ENCODE measurements at regions not wholly inside any gene's neighbourhood (a gene's known extent, or its start where the extent isn't known, plus 50 kb on each side); places are given as distances from the start of the nearest gene placed in this dataset.
"Not testable (repeated sequence)": the region's sequence is repeated elsewhere in the genome, so short reads cannot be mapped to it uniquely, and the experiment has no call there.

GRCh38 chr9:12416716-12417115, 276.5 kb upstream of the TYRP1 start:
- no peak for DNase-seq (ENCODE audit: low spot score)

- DNase-seq (ENCODE audit: low spot score) = no peak
Measured at GRCh38 chr9:12424243-12424642, 268.9 kb upstream of the TYRP1 start.

DNA sequence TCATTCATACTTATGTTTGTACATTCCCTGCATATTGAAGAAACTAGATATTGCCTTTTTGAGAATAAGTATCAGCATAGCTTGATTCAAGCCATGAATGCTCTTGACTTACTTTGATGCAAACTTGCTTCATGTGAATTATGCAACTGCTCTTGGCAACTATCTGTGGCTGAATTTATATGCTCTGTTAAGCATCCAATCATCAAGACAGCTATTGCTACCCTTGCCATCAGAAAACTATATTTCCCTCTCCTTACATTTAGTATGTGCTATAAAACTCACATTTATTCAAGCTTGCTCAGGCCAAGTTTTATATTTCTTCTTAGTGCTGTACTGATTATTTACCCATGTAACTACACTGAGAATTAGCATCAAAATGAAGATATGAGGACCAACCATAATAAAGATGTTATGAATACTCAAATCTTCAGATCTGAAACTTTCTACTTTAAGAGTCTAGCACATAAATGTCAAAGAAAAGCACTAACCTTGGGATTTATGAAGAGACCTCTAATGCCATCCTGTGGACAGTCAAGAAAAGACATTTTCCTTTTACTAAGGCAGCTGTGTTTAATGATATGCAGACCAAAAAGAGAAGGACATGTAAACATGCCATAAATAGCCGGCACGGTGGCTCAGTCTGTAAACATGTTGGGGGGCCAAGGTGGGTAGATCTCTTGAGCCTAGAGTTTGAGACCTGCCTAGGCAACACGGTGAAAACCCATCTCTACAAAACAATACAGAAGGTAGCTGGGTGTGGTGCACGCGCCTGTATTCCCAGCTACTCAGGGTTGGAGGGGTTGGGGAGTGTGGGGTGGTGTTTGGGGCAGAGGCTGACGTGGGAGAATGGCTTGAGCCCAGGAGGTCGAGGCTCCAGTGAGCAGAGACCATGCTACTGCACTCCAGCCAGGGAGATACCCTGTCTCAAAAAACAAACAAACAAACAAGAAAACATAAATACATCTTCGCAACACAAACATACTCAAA, 267.0 kb upstream of the TYRP1 start:
- DNase-seq (ENCODE audit: low spot score) = no peak

GRCh38 chr9:12439267-12439666, 253.9 kb upstream of the TYRP1 start:
- no peak for DNase-seq (ENCODE audit: low spot score)

DNA sequence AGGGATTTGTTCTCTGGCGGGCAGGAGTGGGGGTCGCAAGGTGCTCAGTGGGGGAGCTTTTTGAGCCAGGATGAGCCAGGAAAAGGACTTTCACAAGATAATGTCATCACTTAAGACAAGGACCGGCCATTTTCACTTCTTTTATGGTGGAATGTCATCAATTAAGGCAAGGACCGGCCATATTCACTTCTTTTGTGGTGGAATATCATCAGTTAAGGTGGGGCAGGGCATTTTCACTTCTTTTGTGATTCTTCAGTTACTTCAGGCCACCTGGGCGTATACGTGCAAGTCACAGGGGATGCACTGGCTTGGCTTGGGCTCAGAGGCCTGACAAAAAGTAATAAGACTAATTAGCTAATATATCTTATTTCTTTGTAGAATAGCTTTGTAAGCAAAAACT, 252.1 kb upstream of the TYRP1 start:
- DNase-seq (ENCODE audit: low spot score) = not testable (repeated sequence)

- DNase-seq (ENCODE audit: low spot score) = no peak
Measured at GRCh38 chr9:12441506-12441905, 251.7 kb upstream of the TYRP1 start.

DNA sequence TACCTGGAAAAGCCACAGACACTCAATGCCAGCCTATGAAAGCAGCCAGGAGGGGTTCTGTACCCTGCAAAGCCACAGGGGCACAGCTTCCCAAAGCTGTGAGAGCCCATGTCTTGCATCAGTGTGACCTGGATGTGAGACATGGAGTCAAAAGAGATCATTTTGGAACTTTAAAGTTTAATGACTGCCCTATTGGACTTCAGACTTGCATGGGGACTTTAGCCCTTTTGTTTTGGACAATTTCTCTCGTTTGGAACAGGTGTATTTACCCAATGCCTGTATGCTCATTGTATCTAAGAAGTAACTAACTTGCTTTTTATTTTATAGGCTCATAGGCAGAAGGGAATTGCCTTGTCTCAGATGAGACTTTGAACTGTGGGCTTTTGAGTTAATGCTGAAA, 244.9 kb upstream of the TYRP1 start:
- no peak for DNase-seq (ENCODE audit: low spot score)

DNA sequence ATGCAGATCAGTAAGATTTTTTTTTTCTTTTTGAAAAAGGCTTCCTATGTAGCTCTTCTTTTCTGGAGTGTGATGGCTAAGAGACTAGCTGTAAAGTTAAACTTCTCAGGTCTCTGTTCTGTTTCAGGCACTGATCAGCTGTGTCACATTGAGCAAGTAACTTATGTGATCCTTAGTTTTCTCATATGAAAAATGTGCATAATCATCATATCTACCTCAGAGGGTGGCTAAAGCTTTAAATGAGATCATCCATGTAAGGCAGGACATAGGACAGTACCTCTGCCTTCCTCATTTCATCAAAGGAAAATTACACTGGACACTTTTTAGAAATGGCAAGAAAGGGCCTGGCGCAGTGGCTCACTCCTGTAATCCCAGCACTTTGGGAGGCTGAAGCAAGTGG, 235.9 kb upstream of the TYRP1 start:
- no peak for DNase-seq (ENCODE audit: low spot score)

- DNase-seq (ENCODE audit: low spot score) = no peak
Measured at GRCh38 chr9:12461763-12462460, 231.3 kb upstream of the TYRP1 start.

GRCh38 chr9:12462861-12463260, 230.3 kb upstream of the TYRP1 start:
- no peak for DNase-seq (ENCODE audit: low spot score)

GRCh38 chr9:12463641-12464040, 229.5 kb upstream of the TYRP1 start:
- no peak for DNase-seq (ENCODE audit: low spot score)

DNA sequence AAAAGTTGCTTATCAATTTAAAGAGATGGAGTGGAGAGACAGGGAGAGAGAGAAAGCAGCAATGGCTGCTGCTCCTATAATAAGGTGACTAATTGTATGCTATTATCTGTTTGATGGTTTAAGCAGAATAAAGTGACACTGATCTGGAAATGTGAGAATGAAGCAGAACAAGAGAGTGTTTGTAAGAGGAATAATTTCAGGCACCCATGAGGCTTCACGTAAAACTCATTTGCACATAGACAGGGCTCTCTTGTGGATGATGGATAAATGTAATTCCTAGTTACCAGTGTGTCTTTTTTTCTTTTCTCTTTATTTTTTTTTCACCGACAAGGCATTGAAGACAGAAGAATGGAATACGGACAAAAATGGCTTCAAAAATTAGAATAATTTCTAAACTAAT, 228.8 kb upstream of the TYRP1 start:
- DNase-seq (ENCODE audit: low spot score) = no peak

DNA sequence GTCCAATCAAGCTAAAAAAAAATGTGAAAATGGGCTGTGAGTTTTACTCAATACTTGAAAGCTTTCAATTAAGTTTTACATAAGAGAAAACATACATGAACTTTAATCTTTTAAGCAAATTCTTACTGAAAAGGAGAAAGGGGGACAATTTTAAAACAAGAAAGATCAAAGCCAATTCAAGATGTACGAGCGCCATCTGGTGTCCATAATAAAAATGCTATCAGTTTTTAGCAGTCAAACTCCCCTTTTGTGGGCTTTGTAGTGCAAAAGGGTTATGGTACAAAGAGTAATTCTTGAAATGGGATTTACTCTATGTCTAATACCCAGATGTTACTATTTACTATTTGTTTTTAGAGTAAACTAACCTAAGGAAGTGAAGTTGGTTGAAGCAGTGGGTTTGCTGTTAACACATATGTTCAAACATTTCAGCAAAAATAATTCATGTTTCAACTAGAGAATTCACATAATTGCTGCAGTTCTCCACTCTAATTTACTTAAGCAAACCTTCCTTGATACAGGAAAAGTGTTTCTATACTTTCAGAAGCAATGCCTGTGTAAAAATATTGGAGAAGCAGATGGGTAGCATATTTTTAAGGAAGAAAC, 228.2 kb upstream of the TYRP1 start:
- DNase-seq (ENCODE audit: low spot score) = peak; percentile 11

- no peak for DNase-seq (ENCODE audit: low spot score)
Measured at GRCh38 chr9:12469084-12469483, 224.1 kb upstream of the TYRP1 start.

DNA sequence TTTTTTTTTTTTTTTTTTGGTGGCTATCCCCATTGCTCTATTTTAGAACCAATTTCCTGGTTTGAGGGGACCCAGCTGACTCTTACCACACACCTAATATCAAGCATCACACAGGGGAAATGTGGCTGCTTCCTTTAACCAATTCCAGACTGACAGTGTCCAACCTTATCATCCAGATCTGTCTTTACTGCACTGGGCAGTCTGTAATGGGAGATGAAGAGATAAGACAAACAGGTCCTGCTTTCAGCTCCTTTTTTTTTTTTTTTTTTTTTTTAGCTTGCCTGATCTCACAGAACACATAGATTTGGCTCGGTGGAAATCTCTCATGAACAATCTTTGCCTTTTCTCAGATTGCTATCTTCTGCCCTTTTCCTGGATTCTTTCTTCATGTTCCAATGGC, 198.8 kb upstream of the TYRP1 start:
- DNase-seq (ENCODE audit: low spot score) = no peak

GRCh38 chr9:12497790-12498189, 195.4 kb upstream of the TYRP1 start:
- no peak for DNase-seq (ENCODE audit: low spot score)

DNA sequence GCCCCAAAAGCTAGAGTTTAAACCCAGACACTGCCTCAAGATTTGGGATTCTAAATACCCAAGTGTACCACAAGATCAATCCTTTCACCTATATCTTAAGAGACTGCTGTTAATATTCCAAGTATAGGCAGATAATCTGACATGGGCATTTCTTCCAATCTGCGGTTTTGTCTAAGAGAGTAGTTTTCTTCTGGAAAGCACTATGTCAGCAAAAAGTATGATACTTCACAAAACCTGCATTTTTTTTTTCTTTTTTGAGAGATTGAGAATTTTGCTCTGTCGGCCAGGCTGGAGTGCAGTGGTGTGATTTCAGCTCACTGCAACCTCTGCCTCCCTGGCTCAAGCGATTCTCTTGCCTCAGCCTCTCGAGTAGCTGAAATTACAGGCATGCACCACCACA, 190.7 kb upstream of the TYRP1 start:
- DNase-seq (ENCODE audit: low spot score) = no peak

DNA sequence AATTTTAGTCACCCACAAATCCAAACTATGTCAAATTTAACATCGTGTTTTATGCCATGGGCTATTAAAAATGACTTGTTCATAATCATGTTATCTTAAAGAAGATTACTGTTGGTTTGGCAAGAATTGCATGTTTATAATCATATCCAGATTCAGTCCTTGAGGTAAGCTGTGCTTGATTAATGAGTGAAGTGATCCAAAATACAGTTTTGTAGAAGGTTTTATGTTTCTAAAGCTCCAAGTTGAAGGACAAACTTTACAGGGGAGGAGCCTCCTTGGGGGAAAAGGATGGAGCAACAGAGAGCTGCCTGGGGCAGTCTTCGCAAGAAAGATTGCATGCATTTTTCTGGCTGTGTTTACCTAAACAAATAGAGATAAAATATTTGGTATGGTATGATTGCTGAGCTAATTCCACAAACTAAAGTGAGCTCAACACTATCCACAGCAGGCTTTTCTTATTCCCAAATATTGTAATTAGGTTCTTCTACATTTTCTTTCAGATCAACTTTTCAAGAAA, 189.5 kb upstream of the TYRP1 start:
- no peak for DNase-seq (ENCODE audit: low spot score)

DNA sequence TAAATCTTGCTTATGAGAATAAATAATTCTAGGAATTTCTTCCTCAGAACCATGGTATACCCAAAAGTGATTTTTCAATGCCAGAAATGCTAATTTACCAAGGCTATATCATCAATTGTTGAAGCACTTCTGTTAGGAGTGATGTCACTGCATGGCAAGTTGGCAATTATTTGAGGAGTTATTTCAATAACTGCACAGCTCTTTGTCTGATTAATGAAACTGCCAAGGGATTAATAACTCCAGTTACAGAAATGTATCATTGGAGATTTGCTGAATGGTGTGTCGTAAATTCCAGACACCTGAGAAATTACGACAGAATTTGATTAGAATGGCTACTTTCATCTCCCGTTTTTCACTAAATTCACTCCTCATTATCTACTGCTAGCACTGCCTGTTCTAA, 182.6 kb upstream of the TYRP1 start:
- DNase-seq (ENCODE audit: low spot score) = no peak

DNA sequence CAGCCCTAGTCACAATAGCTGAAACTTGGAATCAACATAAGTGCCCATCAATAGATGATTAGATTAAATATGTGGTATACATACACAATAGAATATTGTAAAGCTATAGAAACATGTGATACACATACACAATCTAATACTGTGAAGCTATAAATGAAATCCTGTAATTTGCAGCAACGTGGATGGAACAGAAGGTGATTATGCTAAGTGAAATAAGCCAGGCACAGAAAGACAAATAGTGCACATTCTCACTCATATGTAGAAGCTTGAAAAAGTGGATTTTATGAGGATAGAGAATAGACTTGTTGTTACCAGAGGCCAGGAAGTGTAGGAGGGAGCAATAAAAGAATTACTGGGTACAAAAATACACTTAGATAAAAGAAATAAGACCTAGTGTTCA, 181.5 kb upstream of the TYRP1 start:
- no peak for DNase-seq (ENCODE audit: low spot score)

GRCh38 chr9:12516031-12516430, 177.2 kb upstream of the TYRP1 start:
- no peak for DNase-seq (ENCODE audit: low spot score)

DNA sequence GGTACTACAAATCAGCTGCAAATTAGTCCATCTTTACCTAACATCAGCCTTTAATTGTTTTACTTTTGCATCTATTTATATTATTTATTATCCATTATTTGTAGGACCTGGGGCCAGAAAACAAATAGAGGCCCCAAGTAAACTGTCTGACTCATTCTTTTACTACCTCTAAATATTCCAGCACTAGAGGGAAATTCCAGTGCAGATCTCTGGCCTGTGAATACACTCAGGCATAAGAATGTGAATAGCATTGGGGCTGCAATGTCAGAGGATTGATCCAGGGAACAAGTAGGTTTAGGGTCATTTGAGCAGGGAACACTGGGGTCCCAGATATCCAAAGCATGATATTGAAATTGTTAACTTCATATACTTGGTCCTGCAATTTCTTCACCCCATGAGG, 176.6 kb upstream of the TYRP1 start:
- no peak for DNase-seq (ENCODE audit: low spot score)
